ENCODE measurements at regions not wholly inside any gene's neighbourhood (a gene's known extent, or its start where the extent isn't known, plus 50 kb on each side); places are given as distances from the start of the nearest gene placed in this dataset.
A peak's percentile ranks its signal among the peaks of the same experiment; 100 is the strongest.

- Mint-ChIP-seq H3K4me1 (no peaks in the 10 kb centered on the region), H3K9me3 (no peaks in the 10 kb centered on the region), H3K27ac (no peak overlapping the region), H3K4me3 (no peak overlapping the region), H3K27me3 (ENCODE audit: low read depth, poor library complexity) (peaks cover 3% of the 10 kb centered on the region), H3K36me3 (ENCODE audit: low read depth) (no peaks in the 10 kb centered on the region)
- TF ChIP-seq, protein P1, sequence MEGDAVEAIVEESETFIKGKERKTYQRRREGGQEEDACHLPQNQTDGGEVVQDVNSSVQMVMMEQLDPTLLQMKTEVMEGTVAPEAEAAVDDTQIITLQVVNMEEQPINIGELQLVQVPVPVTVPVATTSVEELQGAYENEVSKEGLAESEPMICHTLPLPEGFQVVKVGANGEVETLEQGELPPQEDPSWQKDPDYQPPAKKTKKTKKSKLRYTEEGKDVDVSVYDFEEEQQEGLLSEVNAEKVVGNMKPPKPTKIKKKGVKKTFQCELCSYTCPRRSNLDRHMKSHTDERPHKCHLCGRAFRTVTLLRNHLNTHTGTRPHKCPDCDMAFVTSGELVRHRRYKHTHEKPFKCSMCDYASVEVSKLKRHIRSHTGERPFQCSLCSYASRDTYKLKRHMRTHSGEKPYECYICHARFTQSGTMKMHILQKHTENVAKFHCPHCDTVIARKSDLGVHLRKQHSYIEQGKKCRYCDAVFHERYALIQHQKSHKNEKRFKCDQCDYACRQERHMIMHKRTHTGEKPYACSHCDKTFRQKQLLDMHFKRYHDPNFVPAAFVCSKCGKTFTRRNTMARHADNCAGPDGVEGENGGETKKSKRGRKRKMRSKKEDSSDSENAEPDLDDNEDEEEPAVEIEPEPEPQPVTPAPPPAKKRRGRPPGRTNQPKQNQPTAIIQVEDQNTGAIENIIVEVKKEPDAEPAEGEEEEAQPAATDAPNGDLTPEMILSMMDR (IDR thresholded peaks at IDR 0.05): no peak
- no peak for DNase-seq
These were observed 141.7 kb downstream of the GPAT3 start for GRCh38 chr4:83677656-83678055.

DNA sequence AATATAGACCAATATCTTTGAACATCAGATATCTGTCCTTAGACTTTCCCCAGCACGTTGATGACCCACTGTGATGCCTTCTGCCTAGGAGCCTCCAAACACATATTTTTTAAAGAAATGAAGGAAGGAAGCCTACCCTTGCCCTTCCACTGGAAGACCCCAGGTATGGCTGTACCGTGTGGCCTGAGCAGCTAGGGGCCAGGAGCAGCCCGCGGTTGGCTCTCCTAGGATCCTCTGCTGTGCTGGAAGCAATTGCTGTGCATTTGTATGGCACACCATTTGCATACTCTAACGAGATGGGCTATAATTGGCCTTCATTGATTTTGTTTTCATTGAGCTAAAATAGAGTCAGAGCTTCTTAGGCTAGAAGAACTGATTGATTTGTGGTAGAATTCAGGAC lies 128.8 kb downstream of the GPAT3 start:
- no peak overlapping the region for H3K27ac Mint-ChIP-seq
- no peaks in the 10 kb centered on the region for H3K36me3 Mint-ChIP-seq (ENCODE audit: low read depth)
- no peaks in the 10 kb centered on the region for H3K9me3 Mint-ChIP-seq
- H3K4me1 Mint-ChIP-seq: no peaks in the 10 kb centered on the region
- TF ChIP-seq, protein P1 (IDR thresholded peaks at IDR 0.05): no peak
- no peak for DNase-seq
- H3K27me3 Mint-ChIP-seq (ENCODE audit: low read depth, poor library complexity): peaks cover 7% of the 10 kb centered on the region
- no peak overlapping the region for H3K4me3 Mint-ChIP-seq

DNA sequence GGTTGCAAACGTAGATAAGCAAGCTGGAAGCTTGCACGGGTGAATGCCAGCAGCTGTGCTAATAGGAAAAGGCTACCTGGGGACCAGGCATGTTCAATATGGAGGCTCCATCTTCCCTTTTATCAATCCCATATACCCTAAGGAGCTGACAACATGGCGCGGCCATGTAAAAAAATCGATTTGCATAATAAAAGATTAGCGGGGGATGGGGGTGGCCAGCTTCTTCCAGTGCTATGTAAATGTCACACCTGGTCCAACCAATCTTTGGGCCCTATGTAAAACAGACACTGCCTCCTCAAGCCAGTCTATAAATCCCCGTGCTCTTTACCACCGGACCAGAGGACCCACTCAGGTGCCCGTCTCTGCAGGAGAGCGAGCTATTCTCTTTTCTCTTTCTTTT lies 128.2 kb downstream of the GPAT3 start:
- no peaks in the 10 kb centered on the region for H3K4me1 Mint-ChIP-seq
- H3K36me3 Mint-ChIP-seq (ENCODE audit: low read depth): no peaks in the 10 kb centered on the region
- H3K27me3 Mint-ChIP-seq (ENCODE audit: low read depth, poor library complexity): peaks cover 6% of the 10 kb centered on the region
- no peak overlapping the region for H3K4me3 Mint-ChIP-seq
- TF ChIP-seq, protein P1 (IDR thresholded peaks at IDR 0.05): no peak
- no peak for DNase-seq
- no peaks in the 10 kb centered on the region for H3K9me3 Mint-ChIP-seq
- H3K27ac Mint-ChIP-seq: no peak overlapping the region

- no peak overlapping the region for H3K4me3 Mint-ChIP-seq
- no peaks in the 10 kb centered on the region for H3K36me3 Mint-ChIP-seq (ENCODE audit: low read depth)
- DNase-seq: no peak
- no peaks in the 10 kb centered on the region for H3K4me1 Mint-ChIP-seq
- H3K27ac Mint-ChIP-seq: peak overlapping the region; percentile 29
- H3K9me3 Mint-ChIP-seq: no peaks in the 10 kb centered on the region
- peaks cover 6% of the 10 kb centered on the region for H3K27me3 Mint-ChIP-seq (ENCODE audit: low read depth, poor library complexity)
- TF ChIP-seq, protein P1 (IDR thresholded peaks at IDR 0.05): no peak
These were observed 126.3 kb downstream of the GPAT3 start for GRCh38 chr4:83662204-83662603.

DNA sequence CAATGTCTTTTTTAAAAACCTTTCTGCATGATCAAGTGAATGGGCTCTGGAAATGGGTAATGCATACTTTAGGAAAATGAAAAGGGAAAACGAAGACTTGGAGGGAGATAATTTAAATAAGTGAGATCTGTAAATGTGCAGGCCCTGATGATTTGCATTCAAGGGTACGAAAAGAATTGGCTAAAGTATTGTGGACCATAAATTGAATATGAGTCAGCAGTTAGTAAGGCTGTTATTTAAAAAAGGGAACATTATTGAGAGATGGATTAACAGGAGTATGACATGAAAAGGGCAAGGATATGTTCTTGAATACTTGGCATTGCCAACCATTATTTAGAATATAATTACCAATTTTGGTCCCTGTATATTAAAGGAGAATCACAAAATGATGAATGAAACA lies 125.5 kb downstream of the GPAT3 start:
- DNase-seq: no peak
- no peaks in the 10 kb centered on the region for H3K4me1 Mint-ChIP-seq
- no peaks in the 10 kb centered on the region for H3K9me3 Mint-ChIP-seq
- H3K36me3 Mint-ChIP-seq (ENCODE audit: low read depth): no peaks in the 10 kb centered on the region
- TF ChIP-seq, protein P1 (IDR thresholded peaks at IDR 0.05): no peak
- no peak overlapping the region for H3K27ac Mint-ChIP-seq
- peaks cover 2% of the 10 kb centered on the region for H3K27me3 Mint-ChIP-seq (ENCODE audit: low read depth, poor library complexity)
- H3K4me3 Mint-ChIP-seq: no peak overlapping the region

DNA sequence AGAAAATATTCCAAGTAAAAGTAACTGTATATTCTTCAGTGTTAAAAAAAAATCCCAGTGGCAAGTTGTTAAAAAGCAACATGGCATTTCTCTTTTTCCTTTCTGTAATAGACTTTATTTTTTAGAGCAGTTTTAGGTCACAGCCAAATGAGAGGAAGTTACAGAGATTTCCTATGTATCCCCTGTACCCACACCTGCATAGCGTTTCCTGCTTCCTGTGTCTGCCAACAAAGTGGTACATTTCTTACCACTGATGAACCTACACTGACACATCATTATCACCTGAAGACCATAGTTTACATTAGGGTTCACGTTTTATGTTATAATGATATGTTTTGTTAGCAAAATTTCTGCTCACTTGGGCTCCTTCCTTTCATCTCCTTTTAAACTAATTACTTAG lies 124.7 kb downstream of the GPAT3 start:
- H3K4me1 Mint-ChIP-seq: no peaks in the 10 kb centered on the region
- H3K9me3 Mint-ChIP-seq: no peaks in the 10 kb centered on the region
- TF ChIP-seq, protein P1 (IDR thresholded peaks at IDR 0.05): no peak
- H3K27ac Mint-ChIP-seq: no peak overlapping the region
- no peak overlapping the region for H3K4me3 Mint-ChIP-seq
- no peak for DNase-seq
- H3K36me3 Mint-ChIP-seq (ENCODE audit: low read depth): no peaks in the 10 kb centered on the region
- peaks cover 2% of the 10 kb centered on the region for H3K27me3 Mint-ChIP-seq (ENCODE audit: low read depth, poor library complexity)
